ENCODE measurements at regions not wholly inside any gene's neighbourhood (a gene's known extent, or its start where the extent isn't known, plus 50 kb on each side); places are given as distances from the start of the nearest gene placed in this dataset.
"Not testable (repeated sequence)": the region's sequence is repeated elsewhere in the genome, so short reads cannot be mapped to it uniquely, and the experiment has no call there.

- Histone ChIP-seq H3K4me2 (no peak overlapping the region), H3K4me3 (no peak overlapping the region), H4K20me1 (no peaks in the 10 kb centered on the region; a peak in 1 of 22 replicates), H3K4me1 (no peaks in the 10 kb centered on the region), H3K27ac (no peak overlapping the region), H3K9me3 (replicated peaks in 1 of 11) (peaks cover 5 to 17% (median 12%) of the 10 kb centered on the region in 11 experiments; a peak in 18 of 22 replicates), H3K27me3 (peaks cover 31 to 97% (median 83%) of the 10 kb centered on the region in 11 experiments), H3K9ac (no peak overlapping the region), H3K36me3 (no peaks in the 10 kb centered on the region)
- TF ChIP-seq Cebpa-rat (IDR thresholded peaks at IDR 0.05) = no peak
These were observed 559.0 kb upstream of the AMOT start for GRCh38 chrX:113399506-113400192.

DNA sequence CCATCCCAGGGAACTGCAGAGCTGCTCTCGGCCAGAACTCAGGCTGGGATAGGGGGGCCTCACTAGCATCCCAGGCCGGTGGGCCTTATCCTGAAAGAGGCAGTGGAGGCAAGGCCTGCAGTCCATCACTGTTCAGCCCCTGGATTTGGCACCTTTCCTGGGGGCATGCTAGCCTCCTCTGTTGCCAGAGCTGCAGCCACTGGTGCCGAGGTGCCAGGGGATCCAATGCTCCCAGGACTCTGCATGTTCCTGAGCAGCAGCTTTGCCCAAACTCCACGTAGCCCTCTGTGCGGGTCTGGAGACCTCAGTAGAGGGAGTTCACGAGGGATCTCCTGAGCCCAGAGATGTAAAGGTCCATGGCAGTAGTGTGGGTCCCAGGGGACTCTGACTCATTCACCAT is 551.7 kb upstream of the AMOT start:
- no peaks in the 10 kb centered on the region; a peak in 1 of 22 replicates for H4K20me1 ChIP-seq
- H3K27me3 ChIP-seq = peaks cover 59 to 100% (median 98%) of the 10 kb centered on the region in 11 experiments
- peaks cover 0 to 7% (median 0%) of the 10 kb centered on the region in 10 experiments; a peak in 2 of 20 replicates for H3K4me1 ChIP-seq
- H3K4me3 ChIP-seq = no peak overlapping the region
- no peaks in the 10 kb centered on the region for H3K36me3 ChIP-seq
- TF ChIP-seq Cebpa-rat (IDR thresholded peaks at IDR 0.05) = no peak
- H3K27ac ChIP-seq = no peak overlapping the region
- H3K4me2 ChIP-seq = no peak overlapping the region
- peaks cover 0 to 20% (median 10%) of the 10 kb centered on the region in 11 experiments; a peak in 8 of 22 replicates for H3K9me3 ChIP-seq (replicated peaks in 1 of 11)
- no peak overlapping the region for H3K9ac ChIP-seq

DNA sequence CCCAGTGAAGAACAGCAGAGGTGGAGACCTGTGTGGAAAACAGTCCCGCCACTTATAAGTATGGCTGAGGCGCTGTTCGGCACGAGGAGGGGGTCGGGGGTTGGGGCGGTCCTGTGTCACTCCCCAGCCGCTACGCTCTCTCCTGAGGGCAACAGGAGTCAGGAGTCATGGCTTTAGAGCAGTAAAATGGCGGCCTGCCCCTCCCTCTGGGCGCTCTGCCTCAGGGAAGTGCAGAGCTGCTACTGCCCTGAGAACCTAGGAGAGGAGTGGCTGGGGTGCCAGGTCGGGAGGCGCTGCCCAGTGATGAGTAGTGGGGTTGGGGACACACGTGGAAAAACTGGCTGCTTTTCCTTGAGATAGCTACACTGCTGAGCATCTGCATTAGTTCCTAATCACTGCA is 551.2 kb upstream of the AMOT start:
- Histone ChIP-seq H3K36me3 (no peaks in the 10 kb centered on the region), H3K4me3 (no peak overlapping the region), H3K9ac (no peak overlapping the region), H3K4me1 (peaks cover 0 to 7% (median 0%) of the 10 kb centered on the region in 10 experiments; a peak in 2 of 20 replicates), H3K4me2 (no peak overlapping the region), H3K27ac (no peak overlapping the region), H4K20me1 (no peaks in the 10 kb centered on the region; a peak in 1 of 22 replicates), H3K27me3 (peaks cover 61 to 100% (median 98%) of the 10 kb centered on the region in 11 experiments), H3K9me3 (replicated peaks in 1 of 11) (peaks cover 0 to 20% (median 10%) of the 10 kb centered on the region in 11 experiments; a peak in 8 of 22 replicates)
- no peak for TF ChIP-seq Cebpa-rat (IDR thresholded peaks at IDR 0.05)

DNA sequence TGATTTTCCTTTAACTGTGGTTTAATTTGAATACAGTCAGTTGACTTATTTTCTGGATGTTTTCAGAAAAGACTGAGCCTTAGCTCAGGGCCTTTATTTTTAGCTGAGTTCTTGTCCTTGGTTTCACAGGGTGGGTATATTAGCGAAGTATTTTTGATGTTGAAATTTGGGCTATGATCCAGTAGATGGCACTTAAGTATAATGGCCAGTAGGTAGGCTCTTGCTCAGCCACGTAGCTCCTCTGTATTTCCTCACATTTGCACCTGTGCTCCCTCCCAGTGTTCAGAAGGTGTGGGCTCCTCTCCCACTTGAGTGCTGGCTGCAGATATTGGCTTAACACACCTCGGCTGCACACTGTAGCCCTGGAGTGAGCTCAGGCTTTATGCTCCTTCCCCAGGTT is 549.9 kb upstream of the AMOT start:
- TF ChIP-seq Cebpa-rat (IDR thresholded peaks at IDR 0.05) = no peak
- Histone ChIP-seq H3K9ac (no peak overlapping the region), H3K27me3 (peaks cover 57 to 100% (median 97%) of the 10 kb centered on the region in 11 experiments), H3K4me3 (no peak overlapping the region), H3K27ac (no peak overlapping the region), H3K4me1 (peaks cover 0 to 7% (median 0%) of the 10 kb centered on the region in 10 experiments; a peak in 2 of 20 replicates), H3K4me2 (no peak overlapping the region), H4K20me1 (no peaks in the 10 kb centered on the region), H3K36me3 (no peaks in the 10 kb centered on the region), H3K9me3 (replicated peaks in 1 of 11) (peaks cover 0 to 20% (median 10%) of the 10 kb centered on the region in 11 experiments; a peak in 8 of 22 replicates)

DNA sequence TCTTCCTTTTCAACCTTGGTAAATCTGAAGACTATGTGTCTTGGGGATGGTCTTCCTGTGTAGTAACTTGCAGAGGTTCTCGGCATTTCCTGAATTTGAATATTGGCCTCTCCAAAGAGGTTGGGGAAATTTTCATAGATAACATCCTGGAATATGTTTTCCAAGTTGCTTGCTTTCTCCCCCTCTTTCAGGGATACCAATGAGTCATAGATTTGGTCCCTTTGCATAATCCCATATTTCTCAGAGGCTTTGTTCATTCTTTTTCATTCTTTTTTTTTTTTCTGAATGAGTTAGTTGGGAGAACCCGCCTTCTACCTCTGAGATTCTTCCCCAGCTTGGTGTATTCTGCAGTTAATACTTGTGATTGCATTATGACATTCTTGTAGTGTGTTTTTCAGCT is 549.2 kb upstream of the AMOT start:
- no peak overlapping the region for H3K27ac ChIP-seq

GRCh38 chrX:113384628-113385027 is 544.0 kb upstream of the AMOT start:
- no peak overlapping the region for H3K4me3 ChIP-seq
- H3K4me1 ChIP-seq = no peaks in the 10 kb centered on the region
- no peak overlapping the region for H3K9ac ChIP-seq
- H3K27me3 ChIP-seq = peaks cover 30 to 94% (median 81%) of the 10 kb centered on the region in 11 experiments
- H3K9me3 ChIP-seq (replicated peaks in 1 of 11) = peaks cover 0 to 6% (median 0%) of the 10 kb centered on the region in 11 experiments; a peak in 2 of 22 replicates
- no peak for TF ChIP-seq Cebpa-rat (IDR thresholded peaks at IDR 0.05)
- no peak overlapping the region for H3K27ac ChIP-seq
- no peaks in the 10 kb centered on the region for H4K20me1 ChIP-seq
- H3K4me2 ChIP-seq = no peak overlapping the region
- H3K36me3 ChIP-seq = no peaks in the 10 kb centered on the region

More for the DNA sequence above, 549.2 kb upstream of the AMOT start:
- no peak for TF ChIP-seq Cebpa-rat (IDR thresholded peaks at IDR 0.05)
- no peak overlapping the region for H3K4me3 ChIP-seq
- H3K36me3 ChIP-seq = no peaks in the 10 kb centered on the region
- H3K4me2 ChIP-seq = no peak overlapping the region
- peaks cover 0 to 20% (median 10%) of the 10 kb centered on the region in 11 experiments; a peak in 8 of 22 replicates for H3K9me3 ChIP-seq (replicated peaks in 1 of 11)
- no peaks in the 10 kb centered on the region for H4K20me1 ChIP-seq
- H3K27me3 ChIP-seq = peaks cover 56 to 99% (median 95%) of the 10 kb centered on the region in 11 experiments
- no peak overlapping the region for H3K9ac ChIP-seq
- H3K4me1 ChIP-seq = peaks cover 0 to 7% (median 0%) of the 10 kb centered on the region in 10 experiments; a peak in 2 of 20 replicates

GRCh38 chrX:113373421-113373820 is 532.8 kb upstream of the AMOT start:
- peaks cover 0 to 16% (median 8%) of the 10 kb centered on the region in 11 experiments; a peak in 7 of 22 replicates for H3K9me3 ChIP-seq (replicated peaks in 1 of 11)
- H3K27ac ChIP-seq, H3K36me3 ChIP-seq, H3K4me2 ChIP-seq, H3K9ac ChIP-seq, H3K4me3 ChIP-seq, H3K4me1 ChIP-seq, H4K20me1 ChIP-seq: not testable (repeated sequence)
- peaks cover 16 to 57% (median 40%) of the 10 kb centered on the region in 11 experiments; a peak in 21 of 22 replicates for H3K27me3 ChIP-seq

- Histone ChIP-seq H3K9me3 (replicated peaks in 1 of 11) (peaks cover 0 to 4% (median 0%) of the 10 kb centered on the region in 11 experiments; a peak in 2 of 22 replicates), H3K36me3 (no peaks in the 10 kb centered on the region), H3K9ac (no peak overlapping the region), H3K4me1 (no peaks in the 10 kb centered on the region), H3K27ac (no peak overlapping the region), H4K20me1 (peaks cover 0 to 5% (median 0%) of the 10 kb centered on the region in 11 experiments; a peak in 1 of 22 replicates), H3K4me2 (no peak overlapping the region), H3K4me3 (no peak overlapping the region), H3K27me3 (peaks cover 21 to 71% (median 65%) of the 10 kb centered on the region in 11 experiments)
- TF ChIP-seq Cebpa-rat (IDR thresholded peaks at IDR 0.05) = no peak
These were observed 529.4 kb upstream of the AMOT start for GRCh38 chrX:113370006-113370405.

DNA sequence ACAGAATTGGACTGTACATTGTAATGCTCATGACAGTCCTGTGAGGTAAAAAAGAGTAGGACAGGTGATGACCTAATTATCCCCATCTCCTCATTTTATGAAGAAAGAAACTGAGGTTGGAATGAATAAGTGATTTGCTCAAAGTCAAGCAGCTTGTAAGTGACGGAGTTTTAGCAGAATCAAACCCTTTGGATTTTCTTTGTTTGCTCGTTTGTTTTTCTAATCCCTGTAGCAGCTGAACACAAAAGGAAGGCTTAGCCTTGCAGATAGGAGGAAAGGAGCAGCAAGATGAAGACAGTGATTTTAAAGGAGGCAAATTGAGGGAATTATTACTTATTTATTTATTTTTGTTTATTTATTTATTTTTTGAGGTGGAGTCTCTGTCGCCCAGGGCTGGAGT is 528.4 kb upstream of the AMOT start:
- Histone ChIP-seq H3K4me3 (no peak overlapping the region), H3K36me3 (no peaks in the 10 kb centered on the region), H3K4me2 (no peak overlapping the region), H3K4me1 (no peaks in the 10 kb centered on the region), H3K9me3 (replicated peaks in 1 of 11) (0 out of 22 replicates have a peak, but pooled peaks cover 0 to 2% (median 0%) of the 10 kb centered on the region in 11 experiments), H4K20me1 (peaks cover 0 to 5% (median 0%) of the 10 kb centered on the region in 11 experiments; a peak in 1 of 22 replicates), H3K27ac (no peak overlapping the region), H3K27me3 (peaks cover 21 to 81% (median 73%) of the 10 kb centered on the region in 11 experiments), H3K9ac (no peak overlapping the region)
- TF ChIP-seq Cebpa-rat (IDR thresholded peaks at IDR 0.05) = no peak

Measured in BLaER1 treated with 17β-estradiol and CSF1 and Interleukin-3, amounts not matched to agents 10 nM and 100 nM (cell line).